Erythroblast (primary cell): ENCODE measurements at regions not wholly inside any gene's neighbourhood (a gene's known extent, or its start where the extent isn't known, plus 50 kb on each side); places are given as distances from the start of the nearest gene placed in this dataset.

Experiments
- GATA1 ChIP-seq: IDR thresholded peaks from 2 replicates; pipeline ENCODE4 v1.6.1; 2011; ENCODE audit warnings: low read depth, mild to moderate bottlenecking, control low read depth, low read length, moderate library complexity
- POLR2A ChIP-seq: IDR thresholded peaks from 2 replicates; pipeline ENCODE4 v1.6.1; 2011; ENCODE audit warnings: mild to moderate bottlenecking, low read length

GRCh38 chr6:154561750-154562149 lies 51.3 kb upstream of the CNKSR3 start:
- TF ChIP-seq POLR2A (no peak), GATA1 (no peak)
